ENCODE measurements at regions not wholly inside any gene's neighbourhood (a gene's known extent, or its start where the extent isn't known, plus 50 kb on each side); places are given as distances from the start of the nearest gene placed in this dataset.

DNA sequence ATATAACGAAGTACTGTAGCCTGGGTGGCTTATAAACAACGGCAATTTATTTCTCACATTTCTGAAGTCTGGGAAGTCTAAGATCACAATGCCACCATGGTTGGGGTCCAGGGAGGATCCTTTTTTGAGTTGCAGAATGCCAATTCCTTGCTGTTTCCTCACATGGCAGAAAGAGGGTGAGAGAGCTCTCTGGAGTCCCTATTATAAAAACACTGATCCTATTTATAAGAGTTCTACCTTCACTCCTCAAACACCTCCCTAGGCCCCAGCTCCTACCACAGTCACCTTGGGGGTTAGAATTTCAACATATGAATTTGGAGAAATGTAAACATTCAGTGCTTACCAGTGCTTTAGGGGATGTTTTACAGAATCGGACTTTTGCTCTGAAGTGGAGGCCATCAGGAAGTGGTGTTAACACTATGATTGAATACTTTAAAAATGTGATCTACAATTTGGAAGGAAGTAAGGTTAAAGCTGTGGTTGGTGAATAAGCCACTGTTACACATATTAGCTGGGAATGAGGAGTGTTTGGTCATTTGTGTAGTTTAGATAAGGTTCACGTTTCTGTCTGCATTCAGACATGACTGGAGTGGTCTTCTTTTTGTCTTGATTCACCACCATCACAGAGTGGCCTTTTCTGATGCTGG, 79.9 kb upstream of the SPTLC3 start:
- TF ChIP-seq, protein P1, sequence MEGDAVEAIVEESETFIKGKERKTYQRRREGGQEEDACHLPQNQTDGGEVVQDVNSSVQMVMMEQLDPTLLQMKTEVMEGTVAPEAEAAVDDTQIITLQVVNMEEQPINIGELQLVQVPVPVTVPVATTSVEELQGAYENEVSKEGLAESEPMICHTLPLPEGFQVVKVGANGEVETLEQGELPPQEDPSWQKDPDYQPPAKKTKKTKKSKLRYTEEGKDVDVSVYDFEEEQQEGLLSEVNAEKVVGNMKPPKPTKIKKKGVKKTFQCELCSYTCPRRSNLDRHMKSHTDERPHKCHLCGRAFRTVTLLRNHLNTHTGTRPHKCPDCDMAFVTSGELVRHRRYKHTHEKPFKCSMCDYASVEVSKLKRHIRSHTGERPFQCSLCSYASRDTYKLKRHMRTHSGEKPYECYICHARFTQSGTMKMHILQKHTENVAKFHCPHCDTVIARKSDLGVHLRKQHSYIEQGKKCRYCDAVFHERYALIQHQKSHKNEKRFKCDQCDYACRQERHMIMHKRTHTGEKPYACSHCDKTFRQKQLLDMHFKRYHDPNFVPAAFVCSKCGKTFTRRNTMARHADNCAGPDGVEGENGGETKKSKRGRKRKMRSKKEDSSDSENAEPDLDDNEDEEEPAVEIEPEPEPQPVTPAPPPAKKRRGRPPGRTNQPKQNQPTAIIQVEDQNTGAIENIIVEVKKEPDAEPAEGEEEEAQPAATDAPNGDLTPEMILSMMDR (IDR thresholded peaks at IDR 0.05; ENCODE audit: unreplicated experiment in 3 of 3), result no peak

DNA sequence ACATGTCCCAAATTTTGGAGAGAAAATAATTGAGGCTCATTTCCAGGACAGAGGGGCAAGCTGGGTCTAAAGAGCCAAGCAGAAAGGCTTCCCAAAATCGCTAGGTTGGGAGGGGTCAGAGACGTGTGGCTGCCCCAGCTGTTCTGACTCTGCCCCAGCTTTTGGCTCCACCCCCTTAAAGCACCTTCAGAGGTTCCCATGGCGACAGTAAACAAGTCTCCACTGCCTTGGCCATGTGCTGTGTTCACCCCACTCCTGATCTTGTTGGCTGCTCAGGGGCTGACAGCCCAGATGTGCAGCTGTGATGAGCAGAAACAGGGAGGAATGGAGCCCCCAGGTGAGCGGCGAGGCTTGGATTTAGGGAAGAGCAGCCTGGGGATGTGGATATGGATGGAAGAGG, 72.8 kb upstream of the SPTLC3 start:
- TF ChIP-seq, protein P1 (IDR thresholded peaks at IDR 0.05; ENCODE audit: unreplicated experiment in 3 of 3), result no peak
- Mint-ChIP-seq H3K4me3 (no peak overlapping the region), H3K27ac (no peak overlapping the region), H3K9me3 (no peaks in the 10 kb centered on the region), H3K27me3 (ENCODE audit: low read depth) (no peaks in the 10 kb centered on the region), H3K36me3 (ENCODE audit: low read depth) (no peaks in the 10 kb centered on the region), H3K4me1 (no peaks in the 10 kb centered on the region)

More for the DNA sequence above, 79.9 kb upstream of the SPTLC3 start:
- Mint-ChIP-seq H3K9me3 (no peaks in the 10 kb centered on the region), H3K36me3 (ENCODE audit: low read depth) (no peaks in the 10 kb centered on the region), H3K4me1 (peaks cover 20% of the 10 kb centered on the region), H3K4me3 (no peak overlapping the region), H3K27me3 (ENCODE audit: low read depth) (peaks cover 3% of the 10 kb centered on the region), H3K27ac (no peak overlapping the region)

DNA sequence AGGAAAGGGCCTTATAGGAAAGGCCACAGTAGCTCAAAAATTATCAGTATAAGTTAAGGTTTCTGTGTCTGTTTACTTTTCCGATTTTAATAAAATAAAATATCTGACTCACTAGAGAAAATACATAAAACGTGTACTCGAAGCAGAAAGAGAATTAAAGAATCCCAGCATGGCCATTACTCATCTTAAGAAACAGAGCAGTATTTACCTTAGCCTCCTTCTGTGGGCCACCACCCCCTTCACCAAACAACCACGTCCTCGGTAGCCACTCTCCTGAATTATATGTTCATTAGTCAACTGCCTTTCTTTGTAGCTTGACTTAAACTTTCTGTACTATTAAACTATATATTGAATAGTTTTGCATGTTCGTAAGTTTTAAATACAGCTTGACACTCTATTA, 72.2 kb upstream of the SPTLC3 start:
- H3K4me3 Mint-ChIP-seq, result no peak overlapping the region
- TF ChIP-seq, protein P1 (IDR thresholded peaks at IDR 0.05; ENCODE audit: unreplicated experiment in 3 of 3), result no peak
- no peaks in the 10 kb centered on the region for H3K4me1 Mint-ChIP-seq
- H3K9me3 Mint-ChIP-seq, result no peaks in the 10 kb centered on the region
- no peak overlapping the region for H3K27ac Mint-ChIP-seq
- H3K27me3 Mint-ChIP-seq (ENCODE audit: low read depth), result no peaks in the 10 kb centered on the region
- H3K36me3 Mint-ChIP-seq (ENCODE audit: low read depth), result no peaks in the 10 kb centered on the region

DNA sequence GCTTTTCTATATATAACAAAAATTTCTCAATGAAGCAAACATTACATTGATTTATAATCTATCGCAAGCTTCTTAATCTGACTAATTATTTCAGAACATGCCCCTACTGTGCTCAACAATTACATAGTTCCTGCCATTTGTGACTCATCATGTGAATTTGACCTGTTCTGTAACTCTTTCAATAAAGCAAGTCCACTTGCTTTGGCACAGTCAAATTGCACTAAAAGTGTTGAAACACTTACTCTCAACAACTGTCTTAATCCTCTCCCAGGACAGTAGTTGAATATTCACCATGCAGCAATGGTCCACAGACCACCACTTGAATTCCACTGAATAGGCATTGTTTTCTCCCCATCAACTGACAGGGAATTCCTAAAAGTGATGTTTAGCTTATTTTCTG, 67.7 kb upstream of the SPTLC3 start:
- Mint-ChIP-seq H3K9me3 (no peaks in the 10 kb centered on the region), H3K4me1 (no peaks in the 10 kb centered on the region), H3K27ac (no peak overlapping the region), H3K36me3 (ENCODE audit: low read depth) (no peaks in the 10 kb centered on the region), H3K4me3 (no peak overlapping the region), H3K27me3 (ENCODE audit: low read depth) (no peaks in the 10 kb centered on the region)
- TF ChIP-seq, protein P1 (IDR thresholded peaks at IDR 0.05; ENCODE audit: unreplicated experiment in 3 of 3), result no peak

DNA sequence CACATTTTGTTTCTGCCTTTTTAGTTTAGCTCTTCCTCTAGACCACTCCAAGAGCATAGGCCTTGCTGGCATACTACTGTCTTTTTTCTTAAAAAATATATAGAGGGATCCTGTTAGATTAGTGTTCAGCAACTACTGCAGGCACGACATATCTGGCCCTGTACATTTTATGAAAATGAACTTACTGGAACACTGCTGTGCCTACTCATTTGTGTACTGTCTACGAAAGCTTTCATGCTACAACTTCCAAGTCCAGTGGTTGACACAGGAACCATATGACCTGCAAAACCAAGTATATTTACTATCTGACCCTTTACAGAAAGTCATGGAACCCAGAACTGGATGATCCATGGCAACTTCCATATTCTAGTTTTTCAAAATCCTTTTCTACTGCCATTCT, 66.6 kb upstream of the SPTLC3 start:
- Mint-ChIP-seq H3K4me1 (no peaks in the 10 kb centered on the region), H3K4me3 (no peak overlapping the region), H3K27ac (no peak overlapping the region)

DNA sequence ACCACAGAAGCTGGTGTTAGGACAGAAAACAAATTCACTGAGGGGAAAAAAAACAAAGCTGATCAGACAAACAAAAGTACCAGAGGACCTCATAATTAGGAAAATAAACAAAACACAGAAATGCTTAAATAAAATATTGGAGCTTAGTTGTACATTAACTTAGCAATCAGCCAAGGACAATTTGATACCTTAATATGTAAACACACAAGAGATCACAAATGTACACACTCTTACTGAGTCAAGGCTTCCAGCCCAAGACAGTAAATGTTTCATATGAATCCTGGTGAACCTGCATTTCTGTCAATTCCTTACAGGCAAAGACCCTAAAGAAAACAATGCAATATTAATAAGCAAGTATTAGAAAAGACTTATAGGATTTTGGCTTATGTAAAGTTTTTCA, 62.0 kb upstream of the SPTLC3 start:
- TF ChIP-seq, protein P1 (IDR thresholded peaks at IDR 0.05; ENCODE audit: unreplicated experiment in 3 of 3), result no peak
- Mint-ChIP-seq H3K4me3 (no peak overlapping the region), H3K9me3 (no peaks in the 10 kb centered on the region), H3K27me3 (ENCODE audit: low read depth) (peaks cover 11% of the 10 kb centered on the region), H3K4me1 (no peaks in the 10 kb centered on the region), H3K36me3 (ENCODE audit: low read depth) (no peaks in the 10 kb centered on the region), H3K27ac (no peak overlapping the region)

More for the DNA sequence above, 66.6 kb upstream of the SPTLC3 start:
- TF ChIP-seq, protein P1 (IDR thresholded peaks at IDR 0.05; ENCODE audit: unreplicated experiment in 3 of 3), result no peak
- H3K36me3 Mint-ChIP-seq (ENCODE audit: low read depth), result no peaks in the 10 kb centered on the region
- H3K27me3 Mint-ChIP-seq (ENCODE audit: low read depth), result no peaks in the 10 kb centered on the region
- H3K9me3 Mint-ChIP-seq, result no peaks in the 10 kb centered on the region

Measured in nephron (organoid).